Uterus (tissue), 2 donors: ENCODE measurements at regions not wholly inside any gene's neighbourhood (a gene's known extent, or its start where the extent isn't known, plus 50 kb on each side); places are given as distances from the start of the nearest gene placed in this dataset.

Source experiments
- CTCF ChIP-seq, 4 experiments: fragments of 200-600 bp in 2 of 4; fragments of 450-650 bp in 2 of 4; sonication (generic) in 2 of 4; IDR thresholded peaks; one replicate each; pipeline ENCODE4 v1.5.1; 2016 to 2019; ENCODE audit warnings: antibody characterized with exemption in 4 of 4, mild to moderate bottlenecking in 2 of 4, moderate library complexity in 1 of 4
- POLR2A ChIP-seq, 2 donors: fragments of 450-650 bp; IDR thresholded peaks; one replicate each; pipeline ENCODE4 v1.6.1; 2016; ENCODE audit warnings: antibody characterized with exemption in 2 of 2, mild to moderate bottlenecking in 1 of 2, moderate library complexity in 1 of 2

- TF ChIP-seq CTCF (IDR thresholded peaks at IDR 0.05) (no peak), POLR2A (IDR thresholded peaks at IDR 0.05) (no peak)
Measured at GRCh38 chr13:62171697-62172096, 756.0 kb upstream of the PCDH20 start.
